ENCODE measurements at regions not wholly inside any gene's neighbourhood (a gene's known extent, or its start where the extent isn't known, plus 50 kb on each side); places are given as distances from the start of the nearest gene placed in this dataset.

- H3K27ac ChIP-seq, result no peak overlapping the region
- no peaks in the 10 kb centered on the region for H3K9me3 ChIP-seq (replicated peaks in 1 of 11)
- H3K36me3 ChIP-seq, result no peaks in the 10 kb centered on the region
- peaks cover 0 to 4% (median 0%) of the 10 kb centered on the region in 10 experiments; a peak in 2 of 20 replicates for H3K4me1 ChIP-seq
- no peak overlapping the region for H3K4me2 ChIP-seq
- TF ChIP-seq Cebpa-rat (IDR thresholded peaks at IDR 0.05), result no peak
- H3K9ac ChIP-seq, result no peak overlapping the region
- no peaks in the 10 kb centered on the region for H3K27me3 ChIP-seq
- H4K20me1 ChIP-seq, result no peaks in the 10 kb centered on the region
- H3K4me3 ChIP-seq, result no peak overlapping the region
Measured at GRCh38 chr5:86884608-86885007, 266.9 kb downstream of the COX7C start.

- H3K27me3 ChIP-seq, result no peaks in the 10 kb centered on the region
- no peak overlapping the region for H3K27ac ChIP-seq
- no peak overlapping the region for H3K4me3 ChIP-seq
- peaks cover 0 to 4% (median 0%) of the 10 kb centered on the region in 10 experiments; a peak in 2 of 20 replicates for H3K4me1 ChIP-seq
- TF ChIP-seq Cebpa-rat (IDR thresholded peaks at IDR 0.05), result no peak
- H3K9me3 ChIP-seq (replicated peaks in 1 of 11), result no peaks in the 10 kb centered on the region
- no peak overlapping the region for H3K4me2 ChIP-seq
- no peaks in the 10 kb centered on the region for H3K36me3 ChIP-seq
- no peaks in the 10 kb centered on the region for H4K20me1 ChIP-seq
- H3K9ac ChIP-seq, result no peak overlapping the region
Measured at GRCh38 chr5:86885011-86885410, 267.3 kb downstream of the COX7C start.

- Histone ChIP-seq H3K9me3 (replicated peaks in 1 of 11) (no peaks in the 10 kb centered on the region), H4K20me1 (no peaks in the 10 kb centered on the region), H3K36me3 (no peaks in the 10 kb centered on the region), H3K9ac (no peak overlapping the region), H3K4me3 (no peak overlapping the region), H3K4me1 (peaks cover 0 to 4% (median 0%) of the 10 kb centered on the region in 10 experiments; a peak in 2 of 20 replicates), H3K4me2 (no peak overlapping the region), H3K27ac (no peak overlapping the region), H3K27me3 (no peaks in the 10 kb centered on the region)
- TF ChIP-seq Cebpa-rat (IDR thresholded peaks at IDR 0.05), result no peak
Measured at GRCh38 chr5:86885489-86886230, 267.9 kb downstream of the COX7C start.

DNA sequence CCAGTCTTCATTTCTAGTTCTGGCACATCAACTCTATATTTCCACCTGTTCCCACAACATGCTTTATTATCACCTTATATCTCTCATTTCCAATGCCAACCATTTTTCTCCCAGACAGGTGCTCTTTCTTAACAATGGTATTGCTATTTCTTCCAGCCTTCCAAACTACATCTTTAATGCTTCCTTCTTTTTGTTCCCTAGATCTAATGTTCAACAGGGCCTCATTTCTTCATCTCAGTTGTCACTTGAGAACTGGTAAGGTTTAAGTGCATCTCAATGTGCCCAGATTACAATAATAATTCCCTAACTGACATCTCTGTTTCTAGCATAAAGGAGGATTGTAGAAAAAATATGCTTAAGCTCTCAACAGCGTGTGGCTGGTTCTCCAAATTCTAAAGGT lies 272.6 kb downstream of the COX7C start:
- Histone ChIP-seq H3K4me2 (no peak overlapping the region), H3K27ac (no peak overlapping the region), H3K4me3 (no peak overlapping the region), H3K27me3 (no peaks in the 10 kb centered on the region), H3K36me3 (no peaks in the 10 kb centered on the region), H3K9me3 (replicated peaks in 1 of 11) (no peaks in the 10 kb centered on the region), H3K4me1 (no peaks in the 10 kb centered on the region), H4K20me1 (no peaks in the 10 kb centered on the region), H3K9ac (no peak overlapping the region)
- TF ChIP-seq Cebpa-rat (IDR thresholded peaks at IDR 0.05), result no peak

- Histone ChIP-seq H3K27ac (no peak overlapping the region), H3K36me3 (no peaks in the 10 kb centered on the region), H4K20me1 (no peaks in the 10 kb centered on the region), H3K4me2 (no peak overlapping the region), H3K27me3 (no peaks in the 10 kb centered on the region), H3K9ac (no peak overlapping the region), H3K4me3 (no peak overlapping the region), H3K4me1 (no peaks in the 10 kb centered on the region), H3K9me3 (replicated peaks in 1 of 11) (no peaks in the 10 kb centered on the region)
- TF ChIP-seq Cebpa-rat (IDR thresholded peaks at IDR 0.05), result no peak
Measured at GRCh38 chr5:86894056-86894455, 276.3 kb downstream of the COX7C start.

DNA sequence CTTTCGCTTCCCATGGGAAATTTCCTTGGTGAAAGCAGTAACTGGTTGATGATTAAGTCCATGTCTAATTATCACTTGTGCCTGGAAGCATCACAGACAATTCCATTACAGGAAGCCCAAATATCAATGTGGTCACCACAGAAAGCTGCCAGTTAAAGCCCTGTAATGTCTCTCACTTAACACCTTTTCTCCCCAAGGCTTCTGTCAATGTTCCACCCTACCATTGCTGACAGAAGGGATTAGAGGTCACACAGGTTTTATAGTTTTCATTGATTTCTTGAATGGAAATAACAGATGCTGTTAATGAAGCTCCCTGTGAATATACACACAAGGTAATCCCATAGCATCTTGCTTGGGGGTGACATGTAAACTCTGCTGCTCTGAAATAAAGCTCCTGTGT lies 279.2 kb downstream of the COX7C start:
- Histone ChIP-seq H3K4me3 (no peak overlapping the region), H4K20me1 (no peaks in the 10 kb centered on the region), H3K27me3 (no peaks in the 10 kb centered on the region), H3K9ac (no peak overlapping the region), H3K36me3 (no peaks in the 10 kb centered on the region), H3K9me3 (replicated peaks in 1 of 11) (no peaks in the 10 kb centered on the region), H3K4me2 (no peak overlapping the region), H3K27ac (no peak overlapping the region), H3K4me1 (no peaks in the 10 kb centered on the region)
- TF ChIP-seq Cebpa-rat (IDR thresholded peaks at IDR 0.05), result no peak

DNA sequence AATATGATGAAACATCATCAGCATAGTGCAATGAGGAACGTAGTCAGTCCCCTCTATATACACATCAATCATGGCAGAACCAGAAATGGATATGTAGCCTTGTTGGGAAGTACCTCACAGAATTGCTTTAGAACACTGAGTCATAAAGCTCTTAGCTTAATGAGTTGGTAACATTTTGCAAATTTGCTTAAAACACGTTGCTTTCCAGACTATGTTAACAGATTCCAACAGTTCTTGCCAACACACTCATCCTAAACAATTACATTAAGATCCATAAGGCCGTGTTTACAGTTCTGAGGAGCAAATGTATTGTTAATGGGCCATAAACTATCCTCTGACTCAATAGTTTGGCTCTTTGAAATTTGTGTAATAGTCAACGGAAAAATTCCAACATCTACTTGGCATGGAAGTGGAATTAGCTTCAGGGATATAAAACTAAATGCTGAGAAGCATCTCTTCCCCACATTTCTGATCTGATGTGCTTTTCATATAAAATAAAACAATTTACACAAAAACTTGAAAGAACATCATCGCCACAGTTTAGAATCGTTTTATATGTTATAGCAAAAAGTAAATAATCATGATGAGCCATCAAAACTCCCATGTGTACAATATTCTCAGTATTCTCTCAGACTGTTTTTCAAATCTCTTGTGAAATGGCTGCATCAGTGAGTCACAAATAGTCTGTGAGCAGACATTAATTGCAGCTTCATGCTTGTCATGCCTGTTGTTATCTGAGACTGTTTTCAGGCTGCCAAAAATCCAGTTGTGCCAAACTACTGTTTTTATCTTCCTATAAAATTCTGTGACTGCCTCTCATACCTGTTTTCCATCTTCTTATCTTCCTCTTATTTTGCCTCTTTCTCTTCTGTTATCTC lies 291.9 kb downstream of the COX7C start:
- no peaks in the 10 kb centered on the region for H4K20me1 ChIP-seq
- no peak overlapping the region for H3K9ac ChIP-seq
- H3K36me3 ChIP-seq, result no peaks in the 10 kb centered on the region
- no peak overlapping the region for H3K27ac ChIP-seq
- no peak overlapping the region for H3K4me3 ChIP-seq
- H3K27me3 ChIP-seq, result no peaks in the 10 kb centered on the region
- TF ChIP-seq Cebpa-rat (IDR thresholded peaks at IDR 0.05), result no peak
- no peaks in the 10 kb centered on the region for H3K4me1 ChIP-seq
- H3K9me3 ChIP-seq (replicated peaks in 1 of 11), result no peaks in the 10 kb centered on the region
- no peak overlapping the region for H3K4me2 ChIP-seq

GRCh38 chr5:86917117-86917579 lies 299.4 kb downstream of the COX7C start:
- H3K27ac ChIP-seq, result no peak overlapping the region
- no peak for TF ChIP-seq Cebpa-rat (IDR thresholded peaks at IDR 0.05)
- no peaks in the 10 kb centered on the region for H3K27me3 ChIP-seq
- H3K9ac ChIP-seq, result no peak overlapping the region
- no peak overlapping the region for H3K4me2 ChIP-seq
- H3K36me3 ChIP-seq, result no peaks in the 10 kb centered on the region
- no peaks in the 10 kb centered on the region for H3K9me3 ChIP-seq (replicated peaks in 1 of 11)
- no peaks in the 10 kb centered on the region for H3K4me1 ChIP-seq
- no peaks in the 10 kb centered on the region for H4K20me1 ChIP-seq
- H3K4me3 ChIP-seq, result no peak overlapping the region

- H3K27me3 ChIP-seq, result no peaks in the 10 kb centered on the region
- no peak overlapping the region for H3K4me2 ChIP-seq
- H3K36me3 ChIP-seq, result no peaks in the 10 kb centered on the region
- no peak overlapping the region for H3K9ac ChIP-seq
- H4K20me1 ChIP-seq, result no peaks in the 10 kb centered on the region
- no peak overlapping the region for H3K27ac ChIP-seq
- H3K4me1 ChIP-seq, result no peaks in the 10 kb centered on the region
- no peak for TF ChIP-seq Cebpa-rat (IDR thresholded peaks at IDR 0.05)
- no peak overlapping the region for H3K4me3 ChIP-seq
- no peaks in the 10 kb centered on the region for H3K9me3 ChIP-seq (replicated peaks in 1 of 11)
Measured at GRCh38 chr5:86918246-86918645, 300.5 kb downstream of the COX7C start.

All from BLaER1 treated with 17β-estradiol and CSF1 and Interleukin-3, amounts not matched to agents 10 nM and 100 nM (cell line).